ENCODE measurements at regions not wholly inside any gene's neighbourhood (a gene's known extent, or its start where the extent isn't known, plus 50 kb on each side); places are given as distances from the start of the nearest gene placed in this dataset.

GRCh38 chr3:39752019-39752637, 57.3 kb upstream of the MYRIP start:
- H3K27me3 ChIP-seq (replicated peaks in 1 of 7): no peaks in the 10 kb centered on the region
- H3K27ac ChIP-seq: peak overlapping the region in 7 of 8 donors; percentile 46 to 77 (median 61)
- intact Hi-C loops (cut with DNase I; ENCODE audit: low total_unique reads): no loop called here
- 52 to 62% (median 55%) methylated on average over 3 of the region's 3 CpGs for WGBS, 5 donors
- DNase-seq: no peak
- no peaks in the 10 kb centered on the region for H3K36me3 ChIP-seq
- peaks cover 0 to 20% (median 6%) of the 10 kb centered on the region in 6 donors for H3K4me1 ChIP-seq
- no peak overlapping the region for H3K4me3 ChIP-seq
- H3K9me3 ChIP-seq: no peaks in the 10 kb centered on the region
- TF ChIP-seq POLR2A (IDR thresholded peaks at IDR 0.05): no peak
- TF ChIP-seq POLR2AphosphoS5 (IDR thresholded peaks at IDR 0.05): no peak
- no peak for TF ChIP-seq CTCF (IDR thresholded peaks at IDR 0.05 in 8 of 11, conservative IDR thresholded peaks at IDR 0.05 in 3 of 11)

DNA sequence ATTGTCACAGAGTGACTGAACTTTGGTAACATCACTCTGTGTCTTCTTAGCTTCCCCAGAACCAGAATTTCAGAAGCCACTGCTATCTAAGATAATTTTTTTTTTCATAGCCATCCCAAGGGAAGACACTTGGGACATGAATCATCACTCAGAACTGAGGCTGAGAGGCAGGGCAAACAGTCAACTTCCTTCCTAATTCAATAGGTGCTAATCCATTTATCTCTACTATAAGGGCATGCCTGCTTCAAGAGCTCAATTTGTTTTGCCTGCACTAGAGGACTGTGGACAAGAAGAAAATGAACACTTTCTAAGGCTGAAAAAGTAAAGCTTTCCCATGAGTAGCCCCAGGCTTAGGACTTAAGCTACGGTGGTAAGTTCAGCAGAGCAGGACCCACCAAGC, 56.7 kb upstream of the MYRIP start:
- 58 to 78% (median 68%) methylated on average over 1 of the region's 1 CpG for WGBS, 5 donors
- peak overlapping the region in 5 of 8 donors; percentile 55 to 77 (median 62) for H3K27ac ChIP-seq
- no peak for DNase-seq
- no peak overlapping the region for H3K4me3 ChIP-seq
- TF ChIP-seq CTCF (IDR thresholded peaks at IDR 0.05 in 8 of 11, conservative IDR thresholded peaks at IDR 0.05 in 3 of 11): no peak
- TF ChIP-seq POLR2A (IDR thresholded peaks at IDR 0.05): no peak
- TF ChIP-seq POLR2AphosphoS5 (IDR thresholded peaks at IDR 0.05): no peak
- H3K27me3 ChIP-seq (replicated peaks in 1 of 7): no peaks in the 10 kb centered on the region
- no peaks in the 10 kb centered on the region for H3K9me3 ChIP-seq
- no peaks in the 10 kb centered on the region for H3K36me3 ChIP-seq
- H3K4me1 ChIP-seq: peaks cover 0 to 20% (median 6%) of the 10 kb centered on the region in 6 donors
- intact Hi-C loops (cut with DNase I; ENCODE audit: low total_unique reads): no loop called here

- 79 to 95% (median 90%) methylated on average over 1 of the region's 1 CpG for WGBS, 5 donors
- no peak for DNase-seq
- H3K36me3 ChIP-seq: no peaks in the 10 kb centered on the region
- no peak overlapping the region for H3K4me3 ChIP-seq
- no peak for TF ChIP-seq POLR2AphosphoS5 (IDR thresholded peaks at IDR 0.05)
- TF ChIP-seq CTCF (IDR thresholded peaks at IDR 0.05 in 8 of 11, conservative IDR thresholded peaks at IDR 0.05 in 3 of 11): no peak
- no peak for TF ChIP-seq POLR2A (IDR thresholded peaks at IDR 0.05)
- peaks cover 0 to 20% (median 6%) of the 10 kb centered on the region in 6 donors for H3K4me1 ChIP-seq
- intact Hi-C loops (cut with DNase I; ENCODE audit: low total_unique reads): no loop called here
- H3K27ac ChIP-seq: peak overlapping the region in 2 of 8 donors; percentile 72 to 77
- H3K27me3 ChIP-seq (replicated peaks in 1 of 7): no peaks in the 10 kb centered on the region
- no peaks in the 10 kb centered on the region for H3K9me3 ChIP-seq
Observed at GRCh38 chr3:39753391-39753790, 56.0 kb upstream of the MYRIP start.

DNA sequence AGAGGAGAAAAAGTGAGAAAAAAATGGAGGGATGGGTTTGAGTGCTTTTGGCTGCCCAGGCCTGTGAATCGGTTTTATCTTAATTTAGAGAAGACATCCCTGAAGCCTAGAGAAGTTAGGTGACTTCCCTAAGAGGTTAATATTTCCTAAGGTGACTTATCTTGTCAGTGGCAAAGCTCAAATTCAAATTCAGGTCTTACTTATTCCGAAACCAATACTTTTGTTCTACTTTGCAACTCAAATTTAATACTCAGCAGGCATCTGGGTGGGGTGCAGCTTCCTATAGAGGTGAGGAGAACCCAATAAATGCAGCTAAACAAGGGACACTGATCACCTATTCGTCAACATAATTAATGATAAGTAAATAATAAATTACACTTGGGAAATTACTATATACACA, 54.9 kb upstream of the MYRIP start:
- Histone ChIP-seq H3K9me3 (no peaks in the 10 kb centered on the region), H3K4me1 (peaks cover 0 to 20% (median 6%) of the 10 kb centered on the region in 6 donors), H3K4me3 (no peak overlapping the region), H3K27ac (no peak overlapping the region), H3K27me3 (replicated peaks in 1 of 7) (no peaks in the 10 kb centered on the region), H3K36me3 (no peaks in the 10 kb centered on the region)
- TF ChIP-seq POLR2AphosphoS5 (IDR thresholded peaks at IDR 0.05) (no peak), POLR2A (IDR thresholded peaks at IDR 0.05) (no peak), CTCF (IDR thresholded peaks at IDR 0.05 in 8 of 11, conservative IDR thresholded peaks at IDR 0.05 in 3 of 11) (no peak)
- intact Hi-C loops (cut with DNase I; ENCODE audit: low total_unique reads): no loop called here
- DNase-seq: no peak
- 73 to 85% (median 79%) methylated on average over 3 of the region's 3 CpGs for WGBS, 5 donors

Measured in spleen (tissue), 11 donors.